Activated T-cell treated with anti-CD3 and anti-CD28 coated beads for 1 hour (primary cell): ENCODE measurements at regions not wholly inside any gene's neighbourhood (a gene's known extent, or its start where the extent isn't known, plus 50 kb on each side); places are given as distances from the start of the nearest gene placed in this dataset.
"Not testable (repeated sequence)": the region's sequence is repeated elsewhere in the genome, so short reads cannot be mapped to it uniquely, and the experiment has no call there.

Experiments used
- DNase-seq: peaks from one replicate; pipeline ENCODE4 v3.0.0-alpha.2; 2020; ENCODE audit warnings: low read depth

DNA sequence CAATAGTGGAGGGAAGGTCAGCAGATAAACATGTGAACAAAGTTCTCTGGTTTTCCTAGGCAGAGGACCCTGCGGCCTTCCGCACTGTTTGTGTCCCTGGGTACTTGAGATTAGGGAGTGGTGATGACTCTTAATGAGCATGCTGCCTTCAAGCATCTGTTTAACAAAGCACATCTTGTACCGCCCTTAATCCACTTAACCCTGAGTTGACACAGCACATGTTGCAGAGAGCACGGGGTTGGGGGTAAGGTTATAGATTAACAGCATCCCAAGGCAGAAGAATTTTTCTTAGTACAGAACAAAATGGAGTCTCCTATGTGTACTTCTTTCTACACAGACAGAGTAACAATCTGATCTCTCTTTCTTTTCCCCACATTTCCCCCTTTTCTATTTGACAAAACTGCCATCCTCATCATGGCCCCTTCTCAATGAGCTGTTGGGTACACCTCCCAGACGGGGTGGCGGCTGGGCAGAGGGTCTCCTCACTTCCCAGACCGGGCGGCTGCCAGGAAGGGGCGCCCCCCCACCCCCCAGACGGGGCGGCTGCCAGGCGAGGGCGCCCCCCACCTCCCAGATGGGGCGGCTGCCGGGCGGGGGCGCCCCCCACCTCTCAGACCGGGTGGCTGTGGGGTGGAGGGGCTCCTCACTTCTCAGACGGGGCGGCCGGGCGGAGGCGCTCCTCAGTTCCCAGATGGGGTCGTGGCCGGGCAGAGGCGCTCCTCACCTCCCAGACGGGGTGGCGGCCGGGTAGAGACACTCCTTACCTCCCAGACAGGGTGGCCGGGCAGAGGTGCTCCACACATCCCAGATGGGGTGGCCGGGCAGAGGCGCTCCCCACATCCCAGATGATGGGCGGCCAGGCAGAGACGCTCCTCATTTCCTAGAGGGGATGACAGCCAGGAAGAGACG is 361.6 kb upstream of the SGO1 start:
- DNase-seq, result not testable (repeated sequence)

DNA sequence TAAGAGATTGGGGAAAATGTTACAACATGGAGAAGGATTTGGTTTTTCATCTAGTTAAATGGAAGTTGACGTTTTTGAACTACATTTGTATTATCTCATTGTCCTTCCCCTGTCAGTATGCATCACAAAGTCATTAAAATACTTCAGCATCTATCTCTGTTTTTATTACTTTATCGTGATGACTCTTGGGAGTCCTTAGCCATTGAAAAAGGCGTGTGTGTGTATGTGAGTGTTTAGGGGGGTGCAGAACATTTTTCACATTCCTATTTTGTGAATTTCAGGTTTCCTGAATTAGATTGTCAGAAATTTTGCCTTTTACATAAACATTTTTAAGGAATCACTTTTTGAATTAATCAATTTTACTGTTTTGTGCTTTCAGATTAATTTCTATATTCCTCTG is 360.6 kb upstream of the SGO1 start:
- DNase-seq, result no peak

DNA sequence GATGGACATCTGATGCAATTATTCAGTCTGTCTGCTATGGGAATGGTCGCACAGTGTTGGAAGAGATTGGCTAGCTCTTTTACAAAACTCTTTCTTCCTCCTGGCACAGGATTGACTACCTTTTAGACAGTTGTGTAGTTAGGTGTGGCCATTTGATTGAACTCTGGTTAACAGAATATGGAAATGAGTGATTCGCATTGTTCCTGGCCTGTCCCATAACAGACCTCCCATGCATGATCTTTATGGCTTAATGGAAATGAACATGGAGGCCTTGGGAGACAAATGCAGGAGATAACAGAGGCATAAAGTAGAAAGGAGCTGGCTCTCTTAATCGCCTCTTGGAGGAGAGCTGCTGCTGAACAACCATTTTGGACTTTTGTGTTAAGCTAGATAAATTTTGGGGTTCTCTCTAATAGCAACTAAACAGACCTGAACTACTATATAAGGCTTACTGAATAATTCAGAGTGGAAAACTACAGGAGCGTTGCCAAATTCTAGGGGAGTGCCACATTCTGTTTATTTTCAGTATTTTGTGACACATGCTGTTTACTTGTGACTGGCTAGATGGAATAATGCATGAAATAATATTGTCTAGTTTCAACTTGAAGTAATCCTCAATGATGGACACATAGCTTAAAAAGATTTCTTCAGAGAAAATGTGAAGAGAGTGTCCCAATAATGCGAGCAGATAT is 357.7 kb upstream of the SGO1 start:
- no peak for DNase-seq

DNA sequence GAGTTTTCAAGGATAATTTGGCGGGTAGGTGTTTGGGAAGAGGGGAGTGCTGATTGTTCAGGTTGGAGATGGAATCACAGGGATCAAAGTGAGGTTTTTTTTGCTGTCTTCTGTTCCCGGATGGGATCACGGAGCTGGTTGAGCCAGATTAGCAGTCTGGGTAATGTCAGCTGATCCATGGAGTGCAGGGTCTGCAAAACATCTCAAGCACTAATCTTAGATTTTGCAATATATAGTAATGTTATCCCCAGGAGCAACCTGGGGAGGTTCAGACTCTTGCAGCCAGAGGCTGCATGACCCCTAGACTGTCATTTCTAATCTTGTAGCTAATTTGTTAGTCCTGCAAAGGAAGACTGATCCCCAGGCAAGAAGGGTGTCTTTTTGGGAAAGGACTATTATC is 354.1 kb upstream of the SGO1 start:
- no peak for DNase-seq

DNA sequence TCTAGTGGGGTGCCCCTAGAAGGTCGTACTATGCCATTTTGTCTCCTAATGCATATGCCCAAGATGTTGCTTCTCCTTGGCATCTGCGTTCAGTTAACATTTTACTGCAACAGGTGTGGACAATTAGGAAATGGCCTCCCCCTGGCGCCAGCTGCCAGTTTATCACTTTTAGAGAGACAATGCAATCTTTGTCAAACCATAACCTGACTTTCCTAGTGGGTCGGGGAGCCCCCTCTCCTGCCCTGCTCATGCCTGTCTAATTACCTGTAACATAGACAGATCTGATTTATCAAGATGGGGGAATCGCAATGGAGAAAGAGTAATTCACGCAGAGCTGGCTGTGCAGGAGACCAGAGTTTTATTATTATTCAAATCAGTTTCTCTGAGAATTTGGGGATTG is 353.7 kb upstream of the SGO1 start:
- DNase-seq, result no peak

DNA sequence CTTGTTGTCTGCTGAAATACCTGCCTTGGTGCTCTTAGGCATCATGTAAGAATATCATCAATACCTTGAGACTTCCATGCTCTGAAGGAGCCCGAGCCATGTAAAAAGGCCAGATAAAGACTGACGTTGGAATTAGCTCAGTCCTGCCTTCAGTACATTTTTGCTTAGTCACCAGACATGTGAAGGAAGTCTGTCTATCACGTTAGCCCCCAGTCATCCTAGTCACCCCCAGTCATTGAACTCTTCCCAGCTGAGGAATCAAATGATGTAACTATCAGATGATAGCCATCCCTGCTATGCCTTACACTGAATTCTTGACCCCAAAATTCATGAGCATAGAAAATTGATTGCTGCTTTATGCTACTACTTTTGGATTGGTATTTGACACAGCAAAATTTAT is 351.2 kb upstream of the SGO1 start:
- no peak for DNase-seq

DNA sequence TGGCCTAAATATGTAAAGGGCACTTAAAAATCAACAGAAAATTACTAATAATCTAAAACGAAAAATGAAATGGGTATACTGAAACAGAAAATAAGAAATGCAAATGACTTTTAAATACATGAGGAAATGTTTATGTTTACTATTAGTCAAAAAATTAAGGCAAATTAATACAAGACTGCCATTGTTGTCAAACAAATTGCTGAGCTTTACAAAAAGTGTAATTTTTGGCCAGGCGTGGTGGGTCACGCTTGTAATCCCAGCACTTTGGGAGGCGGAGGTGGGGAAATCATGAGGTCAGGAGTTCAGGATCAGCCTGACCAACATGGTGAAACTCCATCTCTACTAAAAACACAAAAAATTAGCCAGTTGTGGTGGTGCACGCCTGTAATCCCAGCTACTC is 343.9 kb upstream of the SGO1 start:
- DNase-seq, result no peak

DNA sequence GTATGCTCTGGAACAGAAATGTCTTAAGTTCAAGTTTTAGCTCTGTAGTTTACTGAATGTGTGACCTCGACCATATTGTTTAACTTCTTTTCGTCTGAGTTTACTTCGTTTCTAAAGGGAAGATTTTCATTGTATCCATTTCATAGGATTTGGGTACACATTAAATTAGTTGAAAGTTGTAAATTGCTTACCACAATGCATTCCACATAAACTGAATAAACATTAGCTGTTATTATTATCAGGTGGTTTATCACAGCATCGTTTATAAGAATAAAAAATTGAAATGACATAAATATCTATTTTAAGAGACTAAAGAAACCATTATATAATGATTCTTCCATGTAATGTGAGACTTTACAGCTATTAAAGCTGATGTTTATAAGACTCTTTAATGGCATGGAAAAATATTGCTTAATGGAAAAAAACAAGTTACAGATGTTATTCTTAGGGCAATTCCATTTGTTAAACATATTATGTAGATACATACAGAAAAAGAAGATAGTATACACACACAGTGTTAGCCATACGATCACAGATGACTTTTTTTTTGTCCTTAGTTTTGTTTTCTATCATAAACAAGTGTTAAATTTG is 342.3 kb upstream of the SGO1 start:
- DNase-seq, result no peak

DNA sequence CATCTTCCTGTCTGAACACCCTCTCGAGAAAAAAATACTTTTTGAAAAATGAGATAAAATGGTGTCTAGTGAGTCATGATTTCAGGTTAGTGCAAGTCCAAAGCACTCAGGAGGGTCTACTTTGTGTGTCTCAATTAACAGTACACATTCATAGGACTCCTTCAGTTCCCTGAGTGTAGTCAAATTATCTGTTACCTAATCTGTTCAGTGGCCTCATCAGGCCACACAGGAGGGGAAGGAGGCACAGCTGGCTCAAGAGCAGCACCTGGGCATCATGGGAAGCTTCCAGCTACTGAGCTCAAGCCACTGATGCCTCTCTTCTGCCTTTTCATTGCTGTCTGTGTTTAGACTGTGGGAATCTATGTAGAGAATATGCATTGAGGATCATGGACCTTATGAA is 341.4 kb upstream of the SGO1 start:
- DNase-seq, result no peak

DNA sequence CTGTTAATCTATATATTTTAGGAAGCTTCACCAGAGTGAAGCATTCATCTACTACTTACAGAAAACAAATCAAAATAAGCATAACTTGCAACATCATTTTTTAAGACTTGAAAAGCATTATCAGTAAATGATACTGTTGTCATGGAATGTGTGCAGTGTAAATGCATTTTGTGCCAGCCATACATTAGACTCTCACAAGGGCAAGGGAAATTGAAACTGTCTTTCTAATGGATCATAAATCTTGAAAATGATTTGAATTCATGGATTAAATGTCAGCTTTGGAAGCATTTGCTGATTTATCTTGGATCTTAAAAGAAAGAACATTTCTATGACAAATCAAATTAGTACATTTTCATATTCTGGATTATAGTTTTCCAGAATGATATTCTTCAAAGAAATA is 338.3 kb upstream of the SGO1 start:
- DNase-seq, result no peak

DNA sequence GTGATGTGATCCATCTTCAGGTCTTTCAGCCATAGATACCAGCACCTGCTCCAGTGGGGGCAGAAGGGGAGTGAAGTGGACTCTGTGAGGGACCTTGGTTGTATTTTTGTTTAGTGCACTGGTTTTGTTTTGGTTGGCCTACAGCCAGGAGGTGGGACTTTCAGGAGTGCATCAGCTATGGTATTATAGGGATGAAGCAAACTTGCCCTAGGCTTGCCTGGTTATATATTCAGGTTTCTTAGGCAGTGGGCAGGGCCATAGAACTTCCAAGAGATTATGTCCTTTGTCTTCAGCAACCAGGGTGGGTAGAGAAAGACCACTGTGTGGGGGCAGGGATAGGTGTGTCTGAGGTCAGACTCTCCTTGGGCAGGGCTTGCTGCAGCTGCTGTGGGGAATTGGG is 337.3 kb upstream of the SGO1 start:
- DNase-seq, result no peak

DNA sequence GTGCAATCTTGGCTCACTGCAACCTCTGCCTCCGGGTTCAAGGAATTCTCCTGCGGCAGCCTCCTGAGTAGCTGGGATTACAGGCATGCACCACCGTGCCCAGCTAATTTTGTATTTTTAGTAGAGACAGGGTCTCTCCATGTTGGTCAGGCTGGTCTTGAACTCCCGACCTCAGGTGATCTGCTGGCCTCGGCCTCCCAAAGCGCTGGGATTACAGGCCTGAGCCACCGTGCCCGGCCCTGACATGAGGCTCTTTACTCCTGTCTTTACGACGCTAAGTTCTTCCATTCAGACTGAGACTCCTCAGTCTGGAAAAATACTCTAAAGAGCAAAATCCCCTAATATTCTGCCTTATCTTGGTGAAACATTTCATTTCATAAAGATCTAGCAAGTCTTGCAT is 331.3 kb upstream of the SGO1 start:
- DNase-seq, result not testable (repeated sequence)

DNA sequence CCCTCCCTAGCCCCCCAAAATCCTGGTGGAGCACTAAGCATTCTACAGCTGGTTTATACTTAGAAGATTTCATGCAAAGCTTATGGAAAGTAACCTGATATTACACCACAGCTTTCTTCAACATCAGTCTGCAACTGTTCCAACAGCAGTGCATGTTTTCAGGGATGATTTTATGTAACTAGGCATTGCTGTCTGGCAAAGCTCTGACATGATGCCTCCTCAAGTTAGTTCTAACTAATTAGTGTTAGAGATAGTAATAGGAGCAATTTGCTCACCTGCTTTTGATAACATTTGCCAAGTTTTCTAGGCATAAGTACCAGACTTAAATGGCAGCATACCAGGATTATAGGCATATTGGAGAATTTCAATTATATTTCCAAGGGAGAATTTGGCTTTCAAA is 330.3 kb upstream of the SGO1 start:
- DNase-seq, result no peak

DNA sequence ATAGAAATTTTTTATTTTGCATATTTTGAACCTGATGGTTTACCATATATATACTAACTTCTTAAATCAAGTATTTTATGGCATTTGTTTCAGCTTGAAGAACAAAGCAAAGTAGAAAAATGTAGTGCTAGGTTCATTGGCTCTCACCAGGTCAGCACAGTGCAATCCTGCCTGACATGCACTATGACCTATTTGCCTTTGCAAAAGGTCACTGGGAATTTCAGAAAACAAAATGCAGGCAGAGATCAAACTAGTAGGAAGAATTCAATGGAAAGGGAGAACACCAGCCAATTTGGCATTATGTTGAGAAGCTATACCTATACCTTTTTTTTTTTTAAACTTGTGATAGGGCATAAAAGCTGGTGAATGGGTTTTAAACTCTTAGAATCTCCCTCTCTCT is 329.8 kb upstream of the SGO1 start:
- DNase-seq, result no peak

DNA sequence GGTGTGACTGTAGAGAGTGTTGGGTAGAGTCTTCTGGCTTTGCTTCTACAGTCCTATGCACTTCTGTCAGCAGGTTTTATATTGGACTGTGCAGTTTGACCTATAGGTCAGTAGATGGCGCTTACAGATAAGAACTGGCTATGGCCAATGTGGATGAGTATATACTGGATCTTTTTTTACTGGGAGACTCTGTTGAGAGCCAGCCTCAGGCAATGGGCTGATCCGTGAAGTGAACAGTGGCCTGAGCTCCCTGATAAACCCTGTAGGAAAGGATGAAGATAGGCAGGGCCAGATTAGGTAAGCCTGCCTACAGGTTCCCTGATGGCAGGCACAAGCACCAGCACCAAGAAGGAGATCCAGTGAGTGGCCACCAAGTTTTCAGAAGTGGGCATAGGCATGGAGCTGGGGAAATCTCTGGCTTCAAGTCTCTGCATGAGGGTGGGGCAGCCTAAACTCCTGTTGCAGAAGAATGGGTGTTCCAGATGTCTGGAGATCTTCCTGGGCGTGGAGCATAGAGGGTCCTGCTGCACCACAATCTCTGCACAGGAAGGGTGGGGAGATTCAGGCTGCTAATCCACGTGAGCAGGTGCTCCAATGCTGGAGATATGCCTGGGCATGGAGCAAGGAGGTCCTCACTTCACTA is 326.0 kb upstream of the SGO1 start:
- no peak for DNase-seq

DNA sequence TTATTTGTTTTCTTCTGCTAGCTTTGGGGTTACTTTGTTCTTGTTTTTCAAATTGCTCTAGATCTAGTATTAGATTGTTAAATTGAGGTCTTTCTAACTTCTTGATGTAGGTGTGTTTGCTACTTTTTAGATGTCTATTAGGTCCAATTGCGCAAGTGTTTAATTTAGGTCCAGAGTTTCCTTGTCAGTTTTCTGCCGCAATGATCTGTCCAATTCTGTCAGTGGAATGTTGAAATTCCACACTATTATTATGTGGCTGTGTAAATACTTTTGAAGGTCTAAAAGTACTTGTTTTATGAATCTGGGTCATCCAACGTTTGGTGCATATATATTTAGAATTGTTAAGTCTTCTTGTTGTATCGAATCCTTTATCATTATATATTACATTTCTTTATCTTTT is 324.4 kb upstream of the SGO1 start:
- no peak for DNase-seq

DNA sequence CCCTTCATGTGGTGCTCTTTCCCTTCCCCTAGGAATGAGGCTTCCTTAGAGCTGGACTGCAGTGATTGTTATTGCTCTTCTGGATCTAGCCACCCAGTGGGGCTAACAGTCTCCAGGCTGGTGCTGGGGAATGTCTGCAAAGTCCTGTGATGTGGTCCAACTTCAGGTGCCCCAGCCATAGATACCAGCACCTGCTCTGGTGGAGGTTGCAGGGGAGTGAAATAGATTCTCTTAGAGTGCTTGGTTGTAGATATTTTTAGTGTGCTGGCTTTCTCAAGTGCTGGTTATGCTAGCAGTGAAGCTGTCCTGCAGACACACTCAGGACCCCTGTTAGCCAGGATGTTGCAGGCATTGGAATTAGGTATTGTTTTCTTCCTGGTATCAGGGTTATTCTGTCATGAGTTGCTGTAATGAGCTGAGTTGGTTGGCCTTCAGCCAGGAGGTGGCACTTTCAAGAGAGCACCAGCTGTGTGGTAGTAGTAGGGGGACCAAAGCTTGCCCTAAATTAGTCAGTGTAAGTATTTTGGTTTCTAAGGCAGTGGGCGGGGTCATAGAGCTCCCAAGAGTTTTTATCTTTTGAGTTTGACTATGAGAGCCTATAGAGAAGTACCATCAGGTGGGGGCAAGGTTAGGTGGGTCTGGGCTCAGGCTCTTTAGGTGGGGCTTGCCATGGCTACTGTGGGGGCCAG is 317.5 kb upstream of the SGO1 start:
- DNase-seq, result no peak

DNA sequence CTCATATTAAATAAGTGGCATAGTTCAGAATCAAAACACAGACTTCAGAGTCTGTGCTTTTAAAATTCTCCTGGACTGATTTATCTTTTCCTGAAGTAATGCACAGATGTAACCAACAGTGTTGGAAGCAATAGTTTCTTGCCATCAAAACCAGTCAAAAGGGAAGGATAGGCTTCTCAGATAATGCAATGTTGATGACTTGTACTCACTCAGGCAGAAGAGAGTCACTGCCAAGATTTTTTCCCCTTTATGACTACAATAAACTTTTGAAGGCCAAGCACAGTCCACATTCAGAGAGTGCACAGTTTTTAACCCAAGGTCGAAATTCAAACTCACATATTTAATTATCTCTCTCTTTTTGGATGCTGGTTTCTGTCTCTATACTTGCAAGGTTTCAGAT is 305.0 kb upstream of the SGO1 start:
- DNase-seq, result no peak

DNA sequence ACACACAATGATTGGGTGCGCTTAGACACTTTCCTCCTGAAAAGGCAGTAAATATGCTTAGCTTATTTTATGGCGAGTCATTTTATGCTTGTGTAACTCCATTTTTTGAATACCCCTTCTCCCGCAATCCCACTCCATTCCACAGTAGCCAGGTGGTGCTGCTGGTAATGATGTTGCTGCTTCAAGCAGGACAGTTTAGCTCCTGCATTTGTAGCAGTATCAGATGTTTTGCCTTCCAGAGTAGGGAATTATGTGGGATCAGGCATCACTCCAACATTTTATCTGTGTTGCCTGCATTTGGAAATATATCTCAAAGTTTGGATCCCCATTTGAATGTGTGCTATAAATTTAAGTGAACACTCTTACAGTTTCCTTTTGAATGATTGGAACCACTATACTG is 302.1 kb upstream of the SGO1 start:
- DNase-seq, result no peak

DNA sequence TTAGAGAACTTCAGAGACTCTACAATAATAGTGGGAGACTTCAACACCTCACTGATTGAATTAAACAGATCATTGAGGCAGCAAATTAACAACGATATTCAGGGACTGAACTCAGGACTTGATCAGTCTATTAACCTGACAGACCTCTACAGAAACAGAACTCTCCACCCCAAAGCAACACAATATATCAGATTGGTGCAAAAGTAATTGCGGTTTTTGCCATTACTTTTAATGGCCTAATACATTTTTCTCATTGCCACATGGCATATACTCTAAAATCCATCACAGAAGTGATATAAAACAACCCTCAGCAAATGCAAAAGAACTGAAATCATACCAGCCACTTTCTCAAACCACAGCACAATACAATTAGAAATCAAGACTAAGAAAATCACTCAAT is 298.1 kb upstream of the SGO1 start:
- no peak for DNase-seq

DNA sequence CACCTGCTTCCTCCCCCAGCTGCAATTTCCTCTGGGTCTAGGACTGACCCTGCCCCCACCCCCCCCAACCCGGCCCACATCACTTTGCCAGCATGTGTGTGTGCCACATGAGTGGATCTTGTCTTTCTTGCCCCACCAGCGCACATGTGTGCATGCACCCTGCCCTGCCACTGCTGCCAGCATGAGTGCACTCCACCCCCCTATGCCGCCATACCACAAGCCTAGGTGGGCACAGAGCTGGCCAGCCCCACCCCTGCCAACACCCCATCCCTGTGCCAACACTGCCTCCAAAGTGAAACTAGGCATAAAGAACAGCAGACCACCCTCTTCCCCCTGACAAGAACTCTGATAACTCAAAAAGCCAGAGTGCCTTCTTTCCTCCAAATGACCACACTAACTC is 296.3 kb upstream of the SGO1 start:
- no peak for DNase-seq

DNA sequence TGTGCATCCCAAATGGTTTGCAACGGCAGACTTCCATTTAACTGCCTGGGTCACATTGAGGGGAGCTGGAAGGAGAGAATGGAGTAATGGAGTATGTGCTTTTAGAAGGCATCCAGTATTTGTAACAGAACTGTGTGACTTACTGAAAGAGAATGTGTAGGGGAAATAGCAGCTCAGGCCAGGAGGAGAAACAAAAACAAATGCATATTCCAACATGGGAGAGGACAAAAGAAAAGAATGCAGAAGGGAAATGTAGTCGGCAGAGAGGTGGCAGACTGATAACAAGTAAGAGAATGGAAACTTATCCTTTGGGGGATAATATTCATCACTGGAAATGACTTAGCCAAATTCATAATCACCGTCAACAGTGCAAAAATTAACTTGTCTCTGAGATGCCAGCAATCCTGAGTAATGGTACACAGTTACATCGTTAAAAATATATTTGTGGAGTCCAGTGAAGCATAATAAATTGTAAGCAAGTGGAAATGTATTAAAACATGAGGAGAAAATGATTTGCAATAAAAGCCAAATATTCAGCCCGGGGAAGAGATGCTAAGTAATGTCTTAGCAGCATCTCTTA is 294.9 kb upstream of the SGO1 start:
- no peak for DNase-seq
